SJSA1 (cell line): ENCODE measurements at regions not wholly inside any gene's neighbourhood (a gene's known extent, or its start where the extent isn't known, plus 50 kb on each side); places are given as distances from the start of the nearest gene placed in this dataset.
A peak's percentile ranks its signal among the peaks of the same experiment; 100 is the strongest.

Experiments used
- DNase-seq, 2 experiments: peaks; one replicate each; pipeline ENCODE4 v3.0.0-alpha.2; 2015 to 2020; ENCODE audit warnings: low spot score in 2 of 2, low read depth in 1 of 2
- H3K27ac ChIP-seq: fragments of 250-450 bp; sonication (Bioruptor Pico); 2 replicates; pipeline ENCODE4 v1.5.1; 2020; ENCODE audit warnings: mild to moderate bottlenecking, moderate library complexity
- H3K27me3 ChIP-seq: fragments of 250-450 bp; sonication (Bioruptor Pico); replicated peaks from 2 replicates; pipeline ENCODE4 v1.5.1; 2020; ENCODE audit warnings: mild to moderate bottlenecking, moderate library complexity
- H3K36me3 ChIP-seq: fragments of 250-450 bp; sonication (Bioruptor Pico); 2 replicates; pipeline ENCODE4 v1.5.1; 2020; ENCODE audit warnings: mild to moderate bottlenecking
- H3K4me1 ChIP-seq: fragments of 250-450 bp; sonication (Bioruptor Pico); replicated peaks from 2 replicates; pipeline ENCODE4 v1.6.1; 2021; ENCODE audit warnings: mild to moderate bottlenecking
- H3K4me3 ChIP-seq: fragments of 250-450 bp; sonication (Bioruptor Pico); 2 replicates; pipeline ENCODE4 v1.5.1; 2020; ENCODE audit warnings: mild to moderate bottlenecking
- H3K9me3 ChIP-seq: fragments of 250-450 bp; sonication (Bioruptor Pico); replicated peaks from 2 replicates; pipeline ENCODE4 v1.5.1; 2020; ENCODE audit warnings: mild to moderate bottlenecking

DNA sequence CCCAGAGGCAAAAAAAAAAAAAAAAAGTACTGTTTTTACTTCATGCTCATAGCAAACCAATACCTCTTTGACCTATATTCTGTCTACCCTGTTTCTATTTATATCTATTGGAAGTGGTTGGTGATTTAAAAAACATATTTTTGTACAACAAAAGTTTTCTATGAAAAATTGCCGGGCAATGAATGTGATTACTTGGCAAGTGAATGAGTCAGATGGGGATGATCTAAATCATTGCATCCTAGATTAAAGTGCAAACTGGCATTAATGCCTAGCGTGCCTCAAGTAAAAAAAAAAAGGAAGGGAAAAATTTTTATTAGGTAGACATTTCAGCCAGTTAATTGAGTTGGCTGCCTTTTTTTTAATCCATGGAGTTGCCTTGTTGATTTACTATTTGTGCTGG lies 500.6 kb downstream of the KCTD12 start:
- H3K36me3 ChIP-seq, result no peaks in the 10 kb centered on the region
- peaks cover 7% of the 10 kb centered on the region; the same call in 1 of the 2 replicates for H3K4me1 ChIP-seq
- no peaks in the 10 kb centered on the region for H3K9me3 ChIP-seq
- no peak overlapping the region for H3K4me3 ChIP-seq
- no peak overlapping the region for H3K27ac ChIP-seq
- peaks cover 5% of the 10 kb centered on the region; the same call in 1 of the 2 replicates for H3K27me3 ChIP-seq
- no peak for DNase-seq

DNA sequence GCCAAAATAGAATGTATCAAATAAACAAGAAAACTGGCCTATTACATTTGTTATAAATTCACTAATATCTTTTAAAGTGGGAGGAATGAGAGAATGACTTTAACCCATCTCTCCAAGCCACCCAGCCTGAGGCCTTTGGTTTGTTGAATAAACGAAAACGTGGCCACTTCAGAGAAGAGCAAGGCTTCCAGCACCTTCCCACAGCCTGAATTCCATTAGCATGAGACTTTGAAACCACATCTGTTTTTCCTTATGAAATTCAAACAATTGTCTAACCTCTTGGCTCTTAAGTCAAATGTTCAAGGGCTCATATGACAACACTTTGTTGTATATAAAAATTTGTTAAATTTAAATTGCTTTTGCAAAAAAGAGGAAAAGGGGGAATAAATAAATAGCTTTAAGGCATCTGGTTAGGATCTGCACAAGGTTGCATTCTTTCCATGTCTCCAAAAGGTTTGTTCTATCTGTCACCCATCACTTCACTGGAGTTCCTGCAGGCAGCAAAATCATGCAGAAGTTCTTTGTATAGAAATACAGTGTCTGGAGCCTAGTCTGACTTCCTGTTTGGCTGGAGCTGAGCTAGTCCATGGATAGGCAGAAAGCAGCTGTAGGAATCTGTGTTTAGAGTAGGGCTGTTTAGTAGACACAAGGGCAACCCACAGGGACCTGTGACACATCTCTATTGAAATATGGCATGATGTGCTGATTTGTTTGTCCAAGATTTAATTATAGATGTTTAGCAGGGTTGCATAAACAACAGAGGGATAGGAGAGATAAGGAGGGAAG lies 502.3 kb downstream of the KCTD12 start:
- Histone ChIP-seq H3K27ac (peak overlapping the region; percentile 39; the same call in 1 of the 2 replicates), H3K27me3 (peaks cover 4% of the 10 kb centered on the region; the same call in 1 of the 2 replicates), H3K4me3 (no peak overlapping the region), H3K36me3 (no peaks in the 10 kb centered on the region), H3K4me1 (peaks cover 7% of the 10 kb centered on the region; the same call in 1 of the 2 replicates), H3K9me3 (no peaks in the 10 kb centered on the region)
- DNase-seq, result peak; percentile 56 to 73

DNA sequence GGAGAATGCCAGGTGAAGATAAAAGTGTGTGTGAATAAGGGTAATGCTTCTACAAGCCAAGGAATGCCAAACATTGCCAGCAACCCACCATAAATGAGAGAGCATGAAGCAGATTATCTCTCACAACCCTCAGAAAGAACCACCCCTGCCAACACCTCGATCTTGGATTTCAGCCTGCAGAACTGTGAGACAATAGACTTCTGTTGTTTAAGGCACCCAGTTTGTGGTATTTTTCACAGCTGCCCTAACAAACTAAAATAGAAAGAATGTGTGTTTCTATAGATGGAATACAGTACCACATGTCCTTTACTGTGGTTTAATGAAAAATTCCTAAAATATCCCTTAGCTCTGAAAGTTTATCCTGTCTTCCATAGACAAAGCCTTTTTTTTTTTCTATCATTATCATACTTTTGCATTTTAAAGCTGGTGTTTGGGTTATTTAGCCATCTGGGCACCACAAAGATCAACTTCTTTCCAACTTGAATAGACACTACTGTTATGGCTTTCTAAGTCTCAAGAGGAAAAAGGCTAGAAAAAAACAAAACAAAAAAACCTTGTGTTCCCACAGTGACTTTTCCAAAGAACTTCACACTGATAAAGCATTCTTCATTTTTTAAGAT lies 505.6 kb downstream of the KCTD12 start:
- Histone ChIP-seq H3K9me3 (no peaks in the 10 kb centered on the region), H3K4me3 (no peak overlapping the region), H3K27me3 (no peaks in the 10 kb centered on the region), H3K4me1 (peaks cover 13% of the 10 kb centered on the region; the same call in 1 of the 2 replicates), H3K27ac (no peak overlapping the region), H3K36me3 (no peaks in the 10 kb centered on the region)
- DNase-seq, result peak in 1 of 2 experiments; percentile 3

DNA sequence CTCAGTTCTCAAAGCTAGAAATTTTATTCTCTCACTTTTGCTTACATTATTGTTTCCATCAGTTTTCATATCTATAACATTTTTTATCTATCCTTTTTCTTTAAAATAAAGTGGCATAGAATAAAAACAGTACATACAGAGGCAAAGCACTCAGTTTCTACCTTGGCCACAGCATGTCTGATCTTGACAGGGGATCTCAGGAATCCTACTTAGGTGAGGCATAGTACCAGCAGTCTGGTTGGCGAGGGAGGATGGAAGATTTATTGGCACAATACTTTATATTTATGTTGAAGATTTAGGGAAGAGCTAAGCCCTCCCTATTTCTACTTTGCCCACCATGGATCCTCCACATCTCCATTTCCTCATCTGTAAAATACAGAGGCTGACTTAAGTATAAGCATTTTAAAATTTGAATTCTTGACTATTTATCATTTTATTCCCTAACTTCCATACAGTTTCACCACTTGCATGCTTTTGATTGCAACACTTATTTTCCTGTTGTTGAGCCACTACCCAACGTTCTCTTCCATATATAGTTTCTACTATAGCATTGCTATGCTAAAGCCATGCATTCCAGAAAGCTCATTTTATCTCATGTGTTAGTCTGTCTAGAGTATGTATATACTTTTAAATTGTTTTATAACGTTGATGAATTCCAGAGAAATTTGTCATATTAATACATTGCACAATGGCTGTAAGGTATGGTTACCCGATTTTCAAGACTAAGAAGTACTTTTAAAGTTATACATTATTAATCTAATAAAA lies 506.7 kb downstream of the KCTD12 start:
- no peak overlapping the region for H3K27ac ChIP-seq
- no peaks in the 10 kb centered on the region for H3K9me3 ChIP-seq
- no peaks in the 10 kb centered on the region for H3K36me3 ChIP-seq
- no peak overlapping the region for H3K4me3 ChIP-seq
- H3K27me3 ChIP-seq, result no peaks in the 10 kb centered on the region
- no peak for DNase-seq
- peaks cover 13% of the 10 kb centered on the region; the same call in 1 of the 2 replicates for H3K4me1 ChIP-seq

DNA sequence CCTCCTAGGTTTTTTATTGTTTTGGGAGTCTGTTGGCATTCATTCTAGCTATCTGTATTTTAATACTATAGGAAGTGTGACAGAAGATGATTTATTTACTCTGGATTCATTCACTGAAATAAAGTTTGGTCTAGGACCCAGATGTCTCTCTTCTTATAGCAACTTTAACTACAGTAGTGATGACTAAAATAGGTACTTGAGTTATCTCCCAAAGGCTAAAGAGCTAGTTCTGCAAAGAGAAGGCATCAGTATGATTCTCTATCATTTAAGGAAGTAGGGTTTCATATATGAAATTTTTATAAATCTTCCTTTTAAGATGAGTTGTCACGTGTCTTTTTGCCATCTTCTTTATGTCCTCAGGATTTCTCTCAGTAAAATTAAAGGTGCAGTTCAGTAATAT lies 507.4 kb downstream of the KCTD12 start:
- Histone ChIP-seq H3K27me3 (no peaks in the 10 kb centered on the region), H3K36me3 (no peaks in the 10 kb centered on the region), H3K27ac (no peak overlapping the region), H3K9me3 (no peaks in the 10 kb centered on the region), H3K4me3 (no peak overlapping the region), H3K4me1 (peaks cover 6% of the 10 kb centered on the region; the same call in 1 of the 2 replicates)
- no peak for DNase-seq

DNA sequence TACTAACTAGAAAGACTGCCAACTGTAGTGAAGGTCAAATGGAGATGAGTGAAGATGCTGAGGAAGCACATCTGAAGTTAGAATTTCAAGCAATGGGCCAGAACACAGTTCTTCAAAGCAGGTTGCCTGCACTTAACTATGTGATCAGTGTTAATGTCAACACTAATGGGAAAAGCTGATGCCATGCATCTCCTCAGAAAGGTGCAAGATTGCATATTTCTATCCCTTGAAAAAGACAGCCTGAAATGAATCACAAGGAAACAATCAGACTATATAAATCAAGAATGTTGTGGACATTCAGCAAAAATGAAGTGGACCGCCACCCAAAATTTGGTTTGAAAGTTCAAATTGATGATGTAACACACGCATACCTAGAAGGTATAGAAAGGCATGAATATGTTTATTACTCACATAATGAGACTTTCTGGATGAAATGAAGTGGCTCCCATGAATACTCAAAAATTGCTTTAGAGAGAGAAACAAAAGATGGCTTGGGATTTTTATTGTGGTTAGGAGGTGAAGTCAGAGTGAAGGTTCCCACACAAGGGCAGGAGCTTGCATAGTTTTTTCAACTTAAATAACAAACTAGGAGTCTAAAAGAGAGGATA lies 522.4 kb downstream of the KCTD12 start:
- H3K4me1 ChIP-seq, result no peaks in the 10 kb centered on the region
- no peak overlapping the region for H3K27ac ChIP-seq
- no peaks in the 10 kb centered on the region for H3K9me3 ChIP-seq
- H3K27me3 ChIP-seq, result no peaks in the 10 kb centered on the region
- DNase-seq, result no peak
- H3K36me3 ChIP-seq, result no peaks in the 10 kb centered on the region
- H3K4me3 ChIP-seq, result no peak overlapping the region

DNA sequence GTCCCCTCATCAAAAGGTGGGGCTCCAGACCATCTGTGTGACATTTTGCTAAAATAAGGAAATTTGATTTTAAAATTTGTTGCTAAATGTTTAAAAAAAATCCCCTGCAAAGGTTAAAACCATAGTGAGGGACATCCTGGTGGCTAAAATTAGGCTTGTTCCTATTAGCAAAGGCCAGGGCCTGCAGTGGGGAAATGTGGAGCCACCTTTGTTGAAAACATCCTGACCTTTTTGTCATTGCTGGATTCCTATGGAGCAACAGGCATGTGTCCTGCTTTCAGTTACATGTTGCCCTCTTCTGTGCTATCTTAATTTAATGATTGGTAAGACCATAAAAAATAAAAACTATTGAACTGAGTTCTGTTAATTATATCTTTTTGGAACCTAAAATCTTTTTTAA lies 524.3 kb downstream of the KCTD12 start:
- no peak for DNase-seq
- Histone ChIP-seq H3K4me3 (no peak overlapping the region), H3K36me3 (no peaks in the 10 kb centered on the region), H3K9me3 (no peaks in the 10 kb centered on the region), H3K27me3 (no peaks in the 10 kb centered on the region), H3K4me1 (no peaks in the 10 kb centered on the region), H3K27ac (no peak overlapping the region)

DNA sequence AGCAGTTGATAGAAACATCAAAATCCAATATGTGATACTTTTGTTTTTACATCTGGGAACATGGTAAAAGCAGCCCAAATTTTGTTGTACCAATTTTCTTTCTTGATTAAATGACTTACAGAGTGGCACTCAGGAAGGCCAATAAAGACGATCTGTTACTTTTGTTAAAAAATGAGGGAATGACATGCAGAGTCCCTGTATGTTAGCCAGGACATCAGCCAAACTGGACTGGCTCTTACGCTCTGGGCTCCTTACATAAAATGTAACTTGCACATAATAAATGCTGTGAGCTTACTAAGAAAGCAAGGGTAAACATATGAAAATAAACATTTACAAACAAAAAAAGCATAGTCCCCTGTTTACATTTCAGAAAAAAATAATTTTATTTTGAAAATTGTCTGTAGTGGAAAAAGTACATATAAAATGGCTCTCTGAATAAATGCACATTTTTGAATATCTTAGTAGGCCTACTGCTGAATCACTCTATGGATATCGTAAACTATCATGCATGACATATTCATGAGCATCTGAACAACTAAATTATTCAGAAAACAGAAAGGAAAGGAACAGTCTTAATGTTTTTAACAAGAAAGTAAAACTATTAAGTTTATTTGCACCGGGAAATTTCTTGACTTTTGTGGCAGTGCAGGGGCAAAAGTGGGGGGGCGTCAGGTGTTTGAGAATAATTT lies 534.5 kb downstream of the KCTD12 start:
- DNase-seq, result no peak
- Histone ChIP-seq H3K9me3 (no peaks in the 10 kb centered on the region), H3K36me3 (no peaks in the 10 kb centered on the region), H3K4me3 (no peak overlapping the region), H3K27ac (no peak overlapping the region), H3K4me1 (no peaks in the 10 kb centered on the region), H3K27me3 (0 out of 2 replicates have a peak, but pooled peaks cover 3% of the 10 kb centered on the region)

DNA sequence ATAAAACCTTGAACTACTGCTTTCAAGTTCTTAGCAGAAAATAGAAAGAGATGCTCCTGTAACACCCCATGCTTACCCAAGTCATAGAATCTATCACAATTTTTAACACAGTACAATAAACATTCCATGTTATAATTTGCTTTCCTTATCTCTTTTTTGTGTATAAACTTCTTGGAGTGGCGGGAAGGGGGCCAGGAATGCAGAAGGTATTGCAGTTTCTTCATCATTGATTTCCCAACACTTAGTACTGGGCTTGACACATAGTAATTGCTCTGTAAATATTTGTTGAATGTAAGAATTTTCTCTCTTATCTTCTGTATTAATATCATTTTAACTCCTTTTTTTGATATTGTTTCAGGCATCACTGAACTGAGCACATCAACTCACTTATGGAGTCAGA lies 535.8 kb downstream of the KCTD12 start:
- H3K4me3 ChIP-seq, result no peak overlapping the region
- H3K4me1 ChIP-seq, result no peaks in the 10 kb centered on the region
- DNase-seq, result no peak
- no peaks in the 10 kb centered on the region for H3K36me3 ChIP-seq
- H3K27me3 ChIP-seq, result 0 out of 2 replicates have a peak, but pooled peaks cover 3% of the 10 kb centered on the region
- H3K9me3 ChIP-seq, result no peaks in the 10 kb centered on the region
- no peak overlapping the region for H3K27ac ChIP-seq

DNA sequence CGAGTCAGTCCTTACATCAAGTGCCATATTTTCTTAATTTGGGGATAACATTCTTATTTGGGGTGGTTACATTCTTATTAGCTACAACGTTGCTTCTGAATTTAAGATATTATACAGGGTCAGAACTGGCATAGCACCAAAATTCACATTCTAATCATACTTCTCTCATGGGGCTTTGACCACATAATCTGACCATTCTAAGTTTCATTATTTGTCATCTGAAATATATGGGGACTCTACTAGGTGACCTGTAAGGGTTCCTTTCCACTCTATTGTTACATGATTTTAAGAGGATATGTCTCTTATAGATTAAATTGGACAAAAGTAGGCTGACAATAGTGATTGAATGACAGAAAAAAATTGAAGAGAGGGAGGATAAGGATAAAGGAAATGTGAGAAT lies 536.5 kb downstream of the KCTD12 start:
- Histone ChIP-seq H3K36me3 (no peaks in the 10 kb centered on the region), H3K27ac (no peak overlapping the region), H3K4me3 (no peak overlapping the region), H3K9me3 (no peaks in the 10 kb centered on the region), H3K4me1 (no peaks in the 10 kb centered on the region), H3K27me3 (0 out of 2 replicates have a peak, but pooled peaks cover 3% of the 10 kb centered on the region)
- no peak for DNase-seq

DNA sequence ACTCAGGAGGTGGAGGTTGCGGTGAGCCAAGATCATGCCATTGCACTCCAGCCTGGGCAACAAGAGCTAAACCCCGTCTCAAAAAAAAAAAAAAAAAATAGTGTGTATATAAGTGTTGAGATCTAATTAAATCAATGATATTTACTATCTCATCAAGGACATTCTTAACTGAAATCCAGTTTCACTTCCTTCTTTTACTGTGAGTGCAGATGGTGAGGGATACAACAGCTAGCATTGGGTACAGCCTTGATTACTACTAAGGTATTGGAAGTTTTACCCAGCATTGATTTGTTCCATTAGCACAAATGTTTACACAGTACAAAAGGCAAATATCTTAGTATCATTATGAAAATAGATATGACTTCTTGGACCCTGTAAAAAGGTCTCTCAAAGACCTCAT lies 546.6 kb downstream of the KCTD12 start:
- Histone ChIP-seq H3K4me1 (no peaks in the 10 kb centered on the region), H3K9me3 (no peaks in the 10 kb centered on the region), H3K4me3 (no peak overlapping the region), H3K27ac (no peak overlapping the region), H3K36me3 (no peaks in the 10 kb centered on the region), H3K27me3 (no peaks in the 10 kb centered on the region)
- DNase-seq, result no peak

DNA sequence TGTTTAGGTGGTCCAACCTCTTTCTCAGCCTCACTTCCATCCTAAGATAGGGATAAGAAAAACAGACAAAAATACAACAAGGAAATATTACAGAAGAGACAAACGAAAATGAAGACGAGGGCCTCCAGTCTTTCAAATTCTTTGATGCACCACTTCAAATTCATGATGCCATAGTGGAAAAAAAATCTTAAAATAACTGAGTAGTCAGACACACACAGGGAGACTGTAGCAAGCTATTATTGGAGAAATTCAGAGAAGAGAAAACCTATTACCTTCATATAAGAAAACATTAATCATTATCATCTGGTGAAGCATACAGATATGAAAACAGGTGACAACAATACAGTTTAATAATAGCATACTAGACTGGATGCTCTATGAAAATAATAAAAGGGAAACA lies 548.2 kb downstream of the KCTD12 start:
- no peak for DNase-seq
- no peak overlapping the region for H3K27ac ChIP-seq
- H3K9me3 ChIP-seq, result no peaks in the 10 kb centered on the region
- no peak overlapping the region for H3K4me3 ChIP-seq
- H3K27me3 ChIP-seq, result no peaks in the 10 kb centered on the region
- H3K4me1 ChIP-seq, result no peaks in the 10 kb centered on the region
- H3K36me3 ChIP-seq, result no peaks in the 10 kb centered on the region
